ENCODE measurements at regions not wholly inside any gene's neighbourhood (a gene's known extent, or its start where the extent isn't known, plus 50 kb on each side); places are given as distances from the start of the nearest gene placed in this dataset.
A peak's percentile ranks its signal among the peaks of the same experiment; 100 is the strongest.

DNA sequence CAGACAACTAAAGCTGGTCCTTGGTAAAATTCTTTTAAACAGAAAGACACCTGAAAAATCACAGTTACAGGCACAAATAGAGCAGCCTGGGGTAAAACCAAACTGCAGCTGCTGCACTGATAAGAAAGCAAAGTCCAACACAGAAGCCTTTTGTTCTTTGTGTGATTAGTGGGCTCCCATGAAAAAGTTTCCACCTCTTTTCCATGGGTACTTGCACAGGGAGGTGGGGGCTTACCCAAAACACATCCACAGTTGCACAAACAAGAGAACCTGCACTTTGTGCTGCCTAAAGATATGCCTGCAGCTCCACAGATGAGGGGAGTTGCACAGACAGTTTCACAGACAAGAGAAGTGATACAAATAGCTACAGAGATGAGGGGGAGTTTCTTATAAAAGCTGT is 106.7 kb upstream of the SLC5A9 start:
- TF ChIP-seq, protein P1, sequence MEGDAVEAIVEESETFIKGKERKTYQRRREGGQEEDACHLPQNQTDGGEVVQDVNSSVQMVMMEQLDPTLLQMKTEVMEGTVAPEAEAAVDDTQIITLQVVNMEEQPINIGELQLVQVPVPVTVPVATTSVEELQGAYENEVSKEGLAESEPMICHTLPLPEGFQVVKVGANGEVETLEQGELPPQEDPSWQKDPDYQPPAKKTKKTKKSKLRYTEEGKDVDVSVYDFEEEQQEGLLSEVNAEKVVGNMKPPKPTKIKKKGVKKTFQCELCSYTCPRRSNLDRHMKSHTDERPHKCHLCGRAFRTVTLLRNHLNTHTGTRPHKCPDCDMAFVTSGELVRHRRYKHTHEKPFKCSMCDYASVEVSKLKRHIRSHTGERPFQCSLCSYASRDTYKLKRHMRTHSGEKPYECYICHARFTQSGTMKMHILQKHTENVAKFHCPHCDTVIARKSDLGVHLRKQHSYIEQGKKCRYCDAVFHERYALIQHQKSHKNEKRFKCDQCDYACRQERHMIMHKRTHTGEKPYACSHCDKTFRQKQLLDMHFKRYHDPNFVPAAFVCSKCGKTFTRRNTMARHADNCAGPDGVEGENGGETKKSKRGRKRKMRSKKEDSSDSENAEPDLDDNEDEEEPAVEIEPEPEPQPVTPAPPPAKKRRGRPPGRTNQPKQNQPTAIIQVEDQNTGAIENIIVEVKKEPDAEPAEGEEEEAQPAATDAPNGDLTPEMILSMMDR (IDR thresholded peaks at IDR 0.05), result no peak

DNA sequence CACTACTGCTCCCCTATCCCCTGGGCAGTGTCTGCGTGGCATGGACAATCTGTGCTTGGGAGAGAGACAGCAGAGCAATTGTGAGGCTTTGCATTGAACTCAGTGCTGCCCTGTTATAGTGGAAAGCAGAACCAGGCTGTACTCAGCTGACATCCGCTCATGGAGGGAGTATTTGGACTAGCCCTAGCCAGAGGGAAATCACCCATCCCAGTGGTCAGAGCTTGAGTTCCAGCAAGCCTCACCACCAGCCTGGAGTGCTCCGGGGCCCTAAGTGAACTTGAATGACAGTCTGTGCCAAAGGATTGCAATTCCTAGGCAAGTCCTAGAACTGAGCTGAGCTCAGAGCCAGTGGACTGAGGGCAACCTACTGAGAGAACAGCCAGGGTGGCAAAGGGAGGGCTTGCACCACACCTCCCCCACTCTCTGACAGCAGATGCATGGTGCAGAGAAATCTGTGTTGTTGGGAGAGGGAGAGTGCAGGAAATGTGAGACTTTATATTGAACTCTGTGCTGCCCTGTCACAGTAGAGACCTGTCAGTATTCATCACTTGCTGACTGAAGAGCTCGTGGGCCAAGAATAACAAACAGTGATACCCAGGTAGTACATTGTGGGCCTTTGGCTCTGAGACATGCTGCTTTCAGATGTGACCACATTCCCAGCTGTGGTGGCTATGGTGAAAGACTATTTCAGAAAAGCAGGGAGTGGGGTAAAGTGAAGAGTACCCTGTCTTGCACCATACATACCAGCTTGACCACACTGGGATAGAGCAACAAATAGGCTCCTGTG is 107.7 kb upstream of the SLC5A9 start:
- TF ChIP-seq, protein P1 (IDR thresholded peaks at IDR 0.05), result no peak

DNA sequence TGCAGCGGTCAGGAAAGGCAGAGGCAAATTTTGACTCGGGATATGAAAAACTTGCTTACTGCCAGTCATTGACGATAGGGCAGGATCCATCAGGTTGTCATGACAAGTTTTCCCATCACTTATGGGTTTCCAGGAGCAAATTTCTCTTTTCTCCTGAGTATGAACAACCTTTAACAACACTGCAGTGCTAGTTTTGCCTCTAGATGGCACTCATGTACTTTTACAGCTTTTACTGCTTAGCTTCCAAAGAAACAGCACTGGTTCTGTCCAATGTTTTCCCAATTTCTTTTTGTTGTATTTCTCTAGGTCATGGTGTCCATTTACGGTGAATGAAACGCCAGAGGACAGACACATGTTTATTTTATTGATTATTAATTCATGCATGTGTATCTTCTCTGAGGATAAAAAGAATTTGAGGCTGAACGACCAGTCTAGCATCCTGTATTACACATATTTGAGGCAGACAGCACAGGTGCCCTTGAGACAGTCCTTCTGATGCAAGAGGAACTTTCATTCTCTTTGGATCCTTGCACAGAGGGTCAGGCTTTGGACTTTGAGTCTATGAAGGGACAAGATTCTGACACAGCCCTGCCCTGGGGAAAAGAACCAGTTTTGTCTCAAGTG is 112.3 kb upstream of the TRABD2B start:
- TF ChIP-seq, protein P1 (IDR thresholded peaks at IDR 0.05), result peak; percentile 90

DNA sequence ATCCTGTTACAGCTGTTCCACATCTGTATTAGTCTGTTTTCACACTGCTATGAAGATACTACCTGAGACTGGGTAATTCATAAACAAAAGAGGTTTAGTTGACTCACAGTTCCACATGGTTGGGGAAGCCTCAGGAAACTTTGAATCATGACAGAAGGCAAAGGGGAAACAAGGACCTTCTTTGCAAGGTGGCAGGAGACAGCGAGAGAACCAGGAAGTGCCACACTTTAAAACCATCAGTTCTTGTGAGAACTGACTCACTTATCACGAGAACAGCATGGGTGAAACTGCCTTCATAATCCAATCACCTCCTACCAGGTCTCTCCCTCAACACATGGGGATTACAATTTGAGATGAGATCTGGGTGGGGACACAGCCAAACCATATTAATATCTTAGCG is 110.3 kb upstream of the TRABD2B start:
- TF ChIP-seq, protein P1 (IDR thresholded peaks at IDR 0.05), result no peak

DNA sequence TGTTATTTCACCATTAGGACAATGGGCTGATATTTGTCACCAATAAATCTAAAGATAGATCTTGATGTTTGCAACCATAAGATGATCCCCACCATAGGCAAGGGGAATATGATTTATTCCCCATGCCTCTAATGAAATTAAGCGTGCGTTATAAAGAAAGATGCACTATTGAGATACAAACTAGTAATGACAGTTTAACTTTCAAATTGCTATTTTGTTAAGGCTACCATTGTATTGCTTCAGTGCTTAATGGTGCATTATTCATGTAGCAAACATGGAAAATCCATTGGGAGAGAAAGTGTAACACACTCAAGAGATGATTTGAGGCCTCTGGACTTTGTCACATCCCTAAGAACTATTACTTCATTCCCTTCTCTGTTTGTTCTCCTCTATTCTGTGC is 108.9 kb upstream of the TRABD2B start:
- TF ChIP-seq, protein P1 (IDR thresholded peaks at IDR 0.05), result no peak

DNA sequence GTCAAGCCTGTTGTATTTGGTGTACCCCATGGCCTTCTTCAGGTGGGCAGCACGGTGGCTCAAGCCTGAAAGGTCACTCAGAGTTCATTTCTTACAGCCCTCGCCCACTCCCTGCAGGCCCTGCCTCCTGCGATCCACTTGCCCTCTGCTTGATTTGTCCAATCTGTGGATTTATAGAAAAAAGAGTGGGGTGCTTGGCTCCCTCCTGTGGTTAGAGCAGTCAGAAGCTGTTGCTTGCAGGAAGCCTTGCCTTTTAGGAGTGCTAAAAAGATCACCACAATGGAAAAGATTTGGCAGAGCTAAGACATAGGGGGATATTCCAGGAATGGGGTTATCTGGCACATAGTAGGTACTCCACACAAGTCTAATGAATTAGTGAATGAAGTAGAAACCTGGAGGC is 108.0 kb upstream of the TRABD2B start:
- TF ChIP-seq, protein P1 (IDR thresholded peaks at IDR 0.05), result no peak

DNA sequence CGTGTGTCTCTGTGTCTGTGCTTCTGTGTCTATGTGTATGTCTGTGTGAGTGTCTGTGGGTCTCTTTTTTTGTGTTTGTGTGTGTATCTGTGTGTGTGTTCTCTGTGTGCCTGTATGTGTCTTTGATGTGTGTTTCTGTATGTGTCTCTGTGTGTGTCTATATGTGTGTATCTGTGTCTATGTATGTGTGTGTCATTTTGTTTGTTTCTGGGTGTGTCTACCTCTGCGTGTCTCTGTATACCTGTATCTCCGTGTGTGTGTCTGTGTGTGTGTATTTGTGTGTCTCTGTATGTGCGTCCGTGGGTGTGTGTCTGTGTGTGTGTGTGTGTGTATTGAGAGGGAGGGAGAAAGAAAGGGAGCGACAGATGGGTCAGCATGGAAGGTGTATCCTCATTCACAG is 106.3 kb upstream of the TRABD2B start:
- TF ChIP-seq, protein P1 (IDR thresholded peaks at IDR 0.05), result no peak
